Natural killer cell (primary cell): ENCODE measurements at regions not wholly inside any gene's neighbourhood (a gene's known extent, or its start where the extent isn't known, plus 50 kb on each side); places are given as distances from the start of the nearest gene placed in this dataset.

Experiments
- ATAC-seq, 3 donors: fragments of 150-1000 bp in 2 of 3; fragments of 200-7000 bp in 1 of 3; cut with Tn5 transposase; 1 replicate in 1 of 3; 2 replicates in 2 of 3; pipeline ENCODE4 v1.10.0; 2021; ENCODE audit warnings: mild to moderate bottlenecking in 2 of 3, moderate library complexity in 2 of 3
- DNase-seq, 2 donors: peaks; one replicate each; pipeline versions ENCODE4 v3.0.0 to v3.0.0-alpha.2; 2013 to 2021; ENCODE audit warnings: mixed read lengths in 1 of 2
- H3K27ac ChIP-seq: one replicate; pipeline ENCODE4 v1.5.1; 2013; ENCODE audit warnings: mild to moderate bottlenecking, low read length
- H3K27me3 ChIP-seq: one replicate; pipeline ENCODE4 v1.6.1; 2013; ENCODE audit warnings: low read length; ENCODE audit not compliant: control insufficient read depth, insufficient read depth
- H3K36me3 ChIP-seq: one replicate; pipeline ENCODE4 v1.6.1; 2013; ENCODE audit warnings: low read length; ENCODE audit not compliant: control insufficient read depth, insufficient read depth
- H3K4me1 ChIP-seq: one replicate; pipeline ENCODE4 v1.6.1; 2013; ENCODE audit warnings: low read length; ENCODE audit not compliant: control insufficient read depth, insufficient read depth
- H3K4me3 ChIP-seq: one replicate; pipeline ENCODE4 v1.5.1; 2013; ENCODE audit warnings: low read length
- H3K9me3 ChIP-seq: one replicate; pipeline ENCODE4 v1.6.1; 2013; ENCODE audit warnings: low read length; ENCODE audit not compliant: control insufficient read depth, insufficient read depth
- H3K27ac Mint-ChIP-seq, 2 donors: one replicate each; pipeline ENCODE4 v1.8.0; 2022; ENCODE audit warnings: mild to moderate bottlenecking in 2 of 2, mixed read lengths in 2 of 2, moderate library complexity in 1 of 2
- H3K27me3 Mint-ChIP-seq, 2 donors: one replicate each; pipeline ENCODE4 v1.8.0; 2022; ENCODE audit warnings: low read depth in 2 of 2, mixed read lengths in 2 of 2
- H3K36me3 Mint-ChIP-seq: one replicate; pipeline ENCODE4 v1.8.0; 2022; ENCODE audit warnings: mixed read lengths
- H3K4me1 Mint-ChIP-seq, 2 donors: one replicate each; pipeline ENCODE4 v1.8.0; 2022; ENCODE audit warnings: mixed read lengths in 2 of 2
- H3K4me3 Mint-ChIP-seq: one replicate; pipeline ENCODE4 v1.8.0; 2022; ENCODE audit warnings: mild to moderate bottlenecking, moderate library complexity, mixed read lengths
- H3K9me3 Mint-ChIP-seq, 2 donors: one replicate each; pipeline ENCODE4 v1.8.0; 2022; ENCODE audit warnings: mixed read lengths in 2 of 2
- CTCF ChIP-seq: fragments of 200-600 bp; IDR thresholded peaks from one replicate; pipeline ENCODE4 v1.8.0; 2022; ENCODE audit warnings: antibody characterized with exemption
- WGBS: methylation state at CpG from one replicate; pipeline ENCODE4 v1.1.7; 2013; ENCODE audit warnings: missing lambda C conversion rate; ENCODE audit not compliant: insufficient coverage; 5-methylcytosine and 5-hydroxymethylcytosine counted together
- intact Hi-C: fragments of 100-400 bp; cut with micrococcal nuclease; formaldehyde crosslinking; loops from one replicate; pipeline ENCODE4 v1.14.2; 2022

GRCh38 chr11:96963375-96963774, 573.6 kb downstream of the JRKL start:
- WGBS: no CpG with 5 or more reads among the region's 2 CpGs
- Mint-ChIP-seq H3K9me3 (peaks cover 9 to 13% of the 10 kb centered on the region in 2 donors), H3K4me1 (no peaks in the 10 kb centered on the region), H3K27ac (no peak overlapping the region), H3K27me3 (no peaks in the 10 kb centered on the region), H3K36me3 (no peaks in the 10 kb centered on the region), H3K4me3 (no peak overlapping the region)
- DNase-seq: no peak
- intact Hi-C loops: no loop called here
- no peak for TF ChIP-seq CTCF
- H3K27me3 ChIP-seq: no peaks in the 10 kb centered on the region
- no peaks in the 10 kb centered on the region for H3K4me1 ChIP-seq
- ATAC-seq: no peak
- peaks cover 10% of the 10 kb centered on the region for H3K9me3 ChIP-seq
- H3K27ac ChIP-seq: no peak overlapping the region
- H3K36me3 ChIP-seq: no peaks in the 10 kb centered on the region
- no peak overlapping the region for H3K4me3 ChIP-seq

- WGBS: 58% methylated on average over 2 of the region's 2 CpGs
Observed at GRCh38 chr11:96964661-96965060, 574.8 kb downstream of the JRKL start.

GRCh38 chr11:96967616-96968015, 577.8 kb downstream of the JRKL start:
- Mint-ChIP-seq H3K36me3 (peaks cover 6% of the 10 kb centered on the region), H3K27ac (no peak overlapping the region), H3K4me3 (no peak overlapping the region), H3K27me3 (no peaks in the 10 kb centered on the region), H3K9me3 (peaks cover 20 to 22% of the 10 kb centered on the region in 2 donors), H3K4me1 (no peaks in the 10 kb centered on the region)
- ATAC-seq (no peak), DNase-seq (no peak)
- Histone ChIP-seq H3K9me3 (peaks cover 13% of the 10 kb centered on the region), H3K4me1 (no peaks in the 10 kb centered on the region), H3K27ac (no peak overlapping the region), H3K4me3 (no peak overlapping the region), H3K27me3 (no peaks in the 10 kb centered on the region), H3K36me3 (no peaks in the 10 kb centered on the region)
- 100% methylated on average over 1 of the region's 1 CpG for WGBS
- intact Hi-C loops: no loop called here
- TF ChIP-seq CTCF: no peak

More at GRCh38 chr11:96964661-96965060, 574.8 kb downstream of the JRKL start:
- H3K27ac ChIP-seq: no peak overlapping the region
- peaks cover 12 to 17% of the 10 kb centered on the region in 2 donors for H3K9me3 Mint-ChIP-seq
- no peak for ATAC-seq
- H3K27ac Mint-ChIP-seq: no peak overlapping the region
- H3K27me3 ChIP-seq: no peaks in the 10 kb centered on the region
- no peaks in the 10 kb centered on the region for H3K4me1 ChIP-seq
- no peak for DNase-seq
- no peaks in the 10 kb centered on the region for H3K27me3 Mint-ChIP-seq
- H3K4me3 ChIP-seq: no peak overlapping the region
- intact Hi-C loops: no loop called here
- H3K4me1 Mint-ChIP-seq: no peaks in the 10 kb centered on the region
- H3K36me3 ChIP-seq: no peaks in the 10 kb centered on the region
- TF ChIP-seq CTCF: no peak
- no peaks in the 10 kb centered on the region for H3K36me3 Mint-ChIP-seq
- peaks cover 13% of the 10 kb centered on the region for H3K9me3 ChIP-seq
- no peak overlapping the region for H3K4me3 Mint-ChIP-seq

GRCh38 chr11:96969251-96969650, 579.4 kb downstream of the JRKL start:
- no peaks in the 10 kb centered on the region for H3K27me3 ChIP-seq
- no peaks in the 10 kb centered on the region for H3K4me1 ChIP-seq
- 37% methylated on average over 1 of the region's 2 CpGs for WGBS
- Mint-ChIP-seq H3K27me3 (no peaks in the 10 kb centered on the region), H3K36me3 (peaks cover 6% of the 10 kb centered on the region), H3K27ac (no peak overlapping the region), H3K4me1 (no peaks in the 10 kb centered on the region), H3K9me3 (peaks cover 25 to 26% of the 10 kb centered on the region in 2 donors), H3K4me3 (no peak overlapping the region)
- intact Hi-C loops: no loop called here
- no peak for TF ChIP-seq CTCF
- no peak overlapping the region for H3K27ac ChIP-seq
- H3K36me3 ChIP-seq: no peaks in the 10 kb centered on the region
- DNase-seq (no peak), ATAC-seq (no peak)
- no peak overlapping the region for H3K4me3 ChIP-seq
- peaks cover 11% of the 10 kb centered on the region for H3K9me3 ChIP-seq
